ENCODE measurements at regions not wholly inside any gene's neighbourhood (a gene's known extent, or its start where the extent isn't known, plus 50 kb on each side); places are given as distances from the start of the nearest gene placed in this dataset.

- BruUV-seq (replicated peaks) = no TSS peak
- H3K27me3 ChIP-seq (replicated peaks; ENCODE audit: control insufficient read depth, insufficient read depth, low read length) = no peaks in the 10 kb centered on the region
- H3K4me3 ChIP-seq (ENCODE audit: low read depth, low read length) = no peak overlapping the region
- Mint-ChIP-seq H3K9me3 (ENCODE audit: unreplicated experiment) (peaks cover 9% of the 10 kb centered on the region), H3K27me3 (ENCODE audit: insufficient read depth, unreplicated experiment) (peaks cover 3% of the 10 kb centered on the region), H3K4me3 (ENCODE audit: unreplicated experiment) (no peak overlapping the region), H3K27ac (ENCODE audit: unreplicated experiment) (peak overlapping the region; percentile 64), H3K4me1 (ENCODE audit: low read depth, unreplicated experiment) (peaks cover 6% of the 10 kb centered on the region), H3K36me3 (ENCODE audit: insufficient read depth, unreplicated experiment) (no peaks in the 10 kb centered on the region)
- CTCF ChIA-PET = no interaction called here
- POLR2A ChIA-PET = no interaction called here
- TF ChIP-seq CTCF (IDR thresholded peaks at IDR 0.05; ENCODE audit: insufficient read depth in 1 of 2, low read depth in 1 of 2, low read length in 1 of 2, severe bottlenecking in 1 of 2, unreplicated experiment in 1 of 2) = no peak
- no peak for DNase-seq
- 0 out of 2 replicates have a peak, but pooled peaks cover 2% of the 10 kb centered on the region for H3K9me3 ChIP-seq
- peaks cover 5% of the 10 kb centered on the region; the same call in 1 of the 2 replicates for H3K4me1 ChIP-seq
- intact Hi-C loops (cut with micrococcal nuclease; ENCODE audit: unreplicated experiment) = no loop called here
- no peaks in the 10 kb centered on the region for H3K36me3 ChIP-seq (ENCODE audit: control insufficient read depth, insufficient read depth, low read length)
Observed at GRCh38 chr1:157292809-157293564, 154.8 kb upstream of the ETV3 start.

GRCh38 chr1:157292302-157292701, 154.1 kb upstream of the ETV3 start:
- H3K27me3 ChIP-seq (replicated peaks; ENCODE audit: control insufficient read depth, insufficient read depth, low read length) = no peaks in the 10 kb centered on the region
- ChIA-PET POLR2A (interaction anchor here (0.6 kb wide), 1 partner anchor 158 kb away, joined by 3 read pairs; no protein-coding TSS in a partner anchor), CTCF (no interaction called here)
- peaks cover 5% of the 10 kb centered on the region; the same call in 1 of the 2 replicates for H3K4me1 ChIP-seq
- intact Hi-C loops (cut with micrococcal nuclease; ENCODE audit: unreplicated experiment) = no loop called here
- no peak for TF ChIP-seq CTCF (IDR thresholded peaks at IDR 0.05; ENCODE audit: insufficient read depth in 1 of 2, low read depth in 1 of 2, low read length in 1 of 2, severe bottlenecking in 1 of 2, unreplicated experiment in 1 of 2)
- 0 out of 2 replicates have a peak, but pooled peaks cover 2% of the 10 kb centered on the region for H3K9me3 ChIP-seq
- H3K27me3 Mint-ChIP-seq (ENCODE audit: insufficient read depth, unreplicated experiment) = peaks cover 3% of the 10 kb centered on the region
- peaks cover 6% of the 10 kb centered on the region for H3K4me1 Mint-ChIP-seq (ENCODE audit: low read depth, unreplicated experiment)
- no peak for DNase-seq
- peaks cover 7% of the 10 kb centered on the region for H3K9me3 Mint-ChIP-seq (ENCODE audit: unreplicated experiment)
- H3K4me3 Mint-ChIP-seq (ENCODE audit: unreplicated experiment) = no peak overlapping the region
- no peak overlapping the region for H3K4me3 ChIP-seq (ENCODE audit: low read depth, low read length)
- BruUV-seq (replicated peaks) = no TSS peak
- H3K27ac Mint-ChIP-seq (ENCODE audit: unreplicated experiment) = no peak overlapping the region
- no peaks in the 10 kb centered on the region for H3K36me3 Mint-ChIP-seq (ENCODE audit: insufficient read depth, unreplicated experiment)
- H3K36me3 ChIP-seq (ENCODE audit: control insufficient read depth, insufficient read depth, low read length) = no peaks in the 10 kb centered on the region

GRCh38 chr1:157291083-157291482, 152.9 kb upstream of the ETV3 start:
- Histone ChIP-seq H3K4me1 (peaks cover 5% of the 10 kb centered on the region; the same call in 1 of the 2 replicates), H3K36me3 (ENCODE audit: control insufficient read depth, insufficient read depth, low read length) (no peaks in the 10 kb centered on the region), H3K27me3 (replicated peaks; ENCODE audit: control insufficient read depth, insufficient read depth, low read length) (no peaks in the 10 kb centered on the region), H3K4me3 (ENCODE audit: low read depth, low read length) (no peak overlapping the region), H3K9me3 (0 out of 2 replicates have a peak, but pooled peaks cover 2% of the 10 kb centered on the region)
- intact Hi-C loops (cut with micrococcal nuclease; ENCODE audit: unreplicated experiment) = no loop called here
- H3K27ac Mint-ChIP-seq (ENCODE audit: unreplicated experiment) = no peak overlapping the region
- H3K36me3 Mint-ChIP-seq (ENCODE audit: insufficient read depth, unreplicated experiment) = no peaks in the 10 kb centered on the region
- no peak for TF ChIP-seq CTCF (IDR thresholded peaks at IDR 0.05; ENCODE audit: insufficient read depth in 1 of 2, low read depth in 1 of 2, low read length in 1 of 2, severe bottlenecking in 1 of 2, unreplicated experiment in 1 of 2)
- no peaks in the 10 kb centered on the region for H3K27me3 Mint-ChIP-seq (ENCODE audit: insufficient read depth, unreplicated experiment)
- no peak for DNase-seq
- peaks cover 6% of the 10 kb centered on the region for H3K4me1 Mint-ChIP-seq (ENCODE audit: low read depth, unreplicated experiment)
- POLR2A ChIA-PET = no interaction called here
- no peak overlapping the region for H3K4me3 Mint-ChIP-seq (ENCODE audit: unreplicated experiment)
- no peaks in the 10 kb centered on the region for H3K9me3 Mint-ChIP-seq (ENCODE audit: unreplicated experiment)
- CTCF ChIA-PET = no interaction called here
- BruUV-seq (replicated peaks) = no TSS peak

Data from Caco-2 (cell line).